ENCODE measurements at regions not wholly inside any gene's neighbourhood (a gene's known extent, or its start where the extent isn't known, plus 50 kb on each side); places are given as distances from the start of the nearest gene placed in this dataset.

- TF ChIP-seq ZBTB34 (CRISPR knock-in tag; IDR thresholded peaks at IDR 0.05), result no peak
- no peak for TF ChIP-seq USF2 (IDR thresholded peaks at IDR 0.05; ENCODE audit: low read depth, low read length)
- no peak for TF ChIP-seq USF2 (CRISPR knock-in tag; IDR thresholded peaks at IDR 0.05; ENCODE audit: borderline replicate concordance)
- no peak for TF ChIP-seq ZBTB21 (CRISPR knock-in tag; IDR thresholded peaks at IDR 0.05)
- 0 out of 2 replicates have a peak, but pooled peaks have one; percentile 30 for TF ChIP-seq MTF1 (CRISPR knock-in tag; IDR thresholded peaks at IDR 0.05)
- TF ChIP-seq HMG20A (CRISPR knock-in tag; IDR thresholded peaks at IDR 0.05; ENCODE audit: borderline replicate concordance), result no peak
- TF ChIP-seq BCL6 (CRISPR knock-in tag; IDR thresholded peaks at IDR 0.05), result 0 out of 2 replicates have a peak, but pooled peaks have one; percentile 47
- no peak for TF ChIP-seq ZNF331 (CRISPR knock-in tag; IDR thresholded peaks at IDR 0.05)
- TF ChIP-seq PRDM10 (CRISPR knock-in tag; IDR thresholded peaks at IDR 0.05; ENCODE audit: low read depth), result no peak; the same call in 1 of the 2 replicates
- TF ChIP-seq GZF1 (CRISPR knock-in tag; IDR thresholded peaks at IDR 0.05), result no peak
- peak; percentile 76 for TF ChIP-seq ZBTB4 (CRISPR knock-in tag; IDR thresholded peaks at IDR 0.05; ENCODE audit: borderline replicate concordance)
- TF ChIP-seq JUND (CRISPR knock-in tag; IDR thresholded peaks at IDR 0.05), result no peak
- TF ChIP-seq JARID2 (CRISPR knock-in tag; IDR thresholded peaks at IDR 0.05; ENCODE audit: insufficient replicate concordance), result no peak
- no peak for TF ChIP-seq ZNF607 (CRISPR knock-in tag; IDR thresholded peaks at IDR 0.05; ENCODE audit: borderline replicate concordance)
- TF ChIP-seq ZNF446 (CRISPR knock-in tag; IDR thresholded peaks at IDR 0.05), result 0 out of 2 replicates have a peak, but pooled peaks have one; percentile 30
- peak; percentile 52; the same call in 1 of the 2 replicates for TF ChIP-seq ZFX (CRISPR knock-in tag; IDR thresholded peaks at IDR 0.05; ENCODE audit: low read depth)
- no peak for TF ChIP-seq HOXA5 (CRISPR knock-in tag; IDR thresholded peaks at IDR 0.05)
These were observed 79.4 kb upstream of the MAP4K3 start (continued) for GRCh38 chr2:39516347-39517101.
